Endothelial cell of umbilical vein (primary cell): ENCODE measurements at regions not wholly inside any gene's neighbourhood (a gene's known extent, or its start where the extent isn't known, plus 50 kb on each side); places are given as distances from the start of the nearest gene placed in this dataset.

Experiments
- BruUV-seq: library from RNA; stranded (reverse); fragments of 400-500 nt; replicated peaks from 2 replicates; lab custom pipeline; 2021; lab: Mats Ljungman, UMichigan
- CTCF ChIA-PET: fragments of 300-600, 350-600 bp; sonication (Branson Sonifier 250); formaldehyde crosslinking; loops from one replicate; lab custom pipeline; 2021; ENCODE audit warnings: antibody characterized with exemption, inconsistent platforms; lab: Charles Lee
- POLR2A ChIA-PET: fragments of 300-600, 350-600 bp; sonication (Branson Sonifier 250); formaldehyde crosslinking; loops from one replicate; lab custom pipeline; 2021; ENCODE audit warnings: antibody characterized with exemption, inconsistent platforms; lab: Charles Lee
- DNase-seq: peaks from one replicate; pipeline ENCODE4 v3.0.0-alpha.2; 2011; ENCODE audit warnings: low read depth, low spot score
- FAIRE-seq: peaks from 2 replicates; lab custom pipeline; 2011; peaks lifted over from hg19 to GRCh38; lab: Jason Lieb, UNC
- H2AFZ ChIP-seq: 2 replicates; pipeline ENCODE4 v1.6.0; 2012; ENCODE audit warnings: low read depth, low read length, control low read depth, inconsistent platforms
- H3K27ac ChIP-seq: 2 replicates; pipeline ENCODE4 v1.5.1; 2011; ENCODE audit warnings: low read depth, mild to moderate bottlenecking, control low read depth, low read length, moderate library complexity; ENCODE audit not compliant: insufficient read depth
- H3K27me3 ChIP-seq, 2 experiments: 2 replicates each; pipeline versions ENCODE4 v1.6.0 to v1.6.1; 2011; ENCODE audit warnings: low read length in 2 of 2, mixed read lengths in 1 of 2; ENCODE audit not compliant: control insufficient read depth in 2 of 2, insufficient read depth in 2 of 2
- H3K36me3 ChIP-seq, 2 experiments: 2 replicates in 1 of 2; 3 replicates in 1 of 2; pipeline ENCODE4 v1.5.1; 2011; ENCODE audit warnings: low read length in 2 of 2, mild to moderate bottlenecking in 1 of 2, moderate library complexity in 1 of 2; ENCODE audit not compliant: control insufficient read depth in 2 of 2, insufficient read depth in 2 of 2; ENCODE audit errors: extremely low read depth in 1 of 2
- H3K4me1 ChIP-seq: 3 replicates; pipeline ENCODE4 v1.5.1; 2011; ENCODE audit warnings: mild to moderate bottlenecking, low read length; ENCODE audit not compliant: control insufficient read depth, insufficient read depth; ENCODE audit errors: extremely low read depth
- H3K4me2 ChIP-seq: 2 replicates; pipeline ENCODE4 v1.6.1; 2011; ENCODE audit warnings: low read length, control low read depth, mixed read lengths; ENCODE audit not compliant: insufficient read depth
- H3K4me3 ChIP-seq, 3 experiments: fragments of 200-600 bp in 1 of 3; sonication (generic), shearing (Covaris generic) in 1 of 3; replicated peaks in 1 of 3; 2 replicates each; pipeline ENCODE4 v1.5.1; 2011 to 2016; ENCODE audit warnings: control low read depth in 3 of 3, low read length in 3 of 3, mild to moderate bottlenecking in 2 of 3, inconsistent platforms in 1 of 3, low read depth in 1 of 3, moderate library complexity in 1 of 3; ENCODE audit not compliant: insufficient read depth in 1 of 3
- H3K79me2 ChIP-seq: 2 replicates; pipeline ENCODE4 v1.6.0; 2012; ENCODE audit warnings: low read length, inconsistent platforms; ENCODE audit not compliant: control insufficient read depth, insufficient read depth
- H3K9ac ChIP-seq: replicated peaks from 2 replicates; pipeline ENCODE3; 2011; ENCODE audit warnings: low read length, control low read depth; ENCODE audit not compliant: insufficient read depth; ENCODE audit errors: extremely low read depth
- H3K9me1 ChIP-seq: replicated peaks from 3 replicates; pipeline ENCODE4 v1.6.0; 2011; ENCODE audit warnings: mild to moderate bottlenecking, low read length; ENCODE audit not compliant: control insufficient read depth, insufficient read depth; ENCODE audit errors: extremely low read depth
- H3K9me3 ChIP-seq: replicated peaks from 2 replicates; pipeline ENCODE4 v1.5.1; 2012; ENCODE audit warnings: low read length, inconsistent platforms; ENCODE audit not compliant: control insufficient read depth, insufficient read depth
- H4K20me1 ChIP-seq: replicated peaks from 2 replicates; pipeline ENCODE3; 2011; ENCODE audit warnings: mild to moderate bottlenecking, low read length; ENCODE audit not compliant: control insufficient read depth, insufficient read depth; ENCODE audit errors: extremely low read depth
- EZH2 ChIP-seq: IDR thresholded peaks from 2 replicates; pipeline ENCODE4 v1.6.1; 2012; ENCODE audit warnings: borderline replicate concordance, low read depth, mild to moderate bottlenecking, moderate library complexity, low read length, inconsistent platforms; ENCODE audit not compliant: severe bottlenecking
- FOS ChIP-seq: IDR thresholded peaks from 2 replicates; pipeline ENCODE4 v1.6.1; 2011; ENCODE audit warnings: mild to moderate bottlenecking, low read length, moderate library complexity, borderline replicate concordance; ENCODE audit not compliant: insufficient read depth
- GATA2 ChIP-seq: IDR thresholded peaks from 2 replicates; pipeline ENCODE4 v1.7.0; 2011; ENCODE audit warnings: low read depth, mild to moderate bottlenecking, moderate library complexity, mixed read lengths, low read length; ENCODE audit not compliant: insufficient read length, insufficient read depth
- JUN ChIP-seq: IDR thresholded peaks from 2 replicates; pipeline ENCODE4 v1.6.1; 2011; ENCODE audit warnings: borderline replicate concordance, low read depth; ENCODE audit not compliant: insufficient read length, insufficient read depth
- MAX ChIP-seq: IDR thresholded peaks from 2 replicates; pipeline ENCODE4 v1.6.1; 2011; ENCODE audit not compliant: insufficient read depth, insufficient read length
- MYC ChIP-seq: IDR thresholded peaks from one replicate; pipeline ENCODE4 v1.6.1; 2011; ENCODE audit warnings: mild to moderate bottlenecking, low read depth, low read length
- POLR2A ChIP-seq: IDR thresholded peaks from 2 replicates; pipeline ENCODE4 v1.6.1; 2012; ENCODE audit warnings: low read depth, mild to moderate bottlenecking, control low read depth, low read length
- POLR2AphosphoS5 ChIP-seq: IDR thresholded peaks from 2 replicates; pipeline ENCODE4 v1.6.1; 2012; ENCODE audit warnings: low read depth, mild to moderate bottlenecking, control low read depth, low read length, moderate library complexity; ENCODE audit not compliant: insufficient read depth
- dilution Hi-C: fragments of 300-500 bp; cut with MboI; formaldehyde crosslinking; loops from one replicate; pipeline ENCODE4 v1.15.0; 2019; ENCODE audit warnings: low sequenced_read_pairs; ENCODE audit not compliant: extremely low pct_ligation_motif_present
- intact Hi-C: fragments of 100-400 bp; cut with micrococcal nuclease; formaldehyde crosslinking; loops from one replicate; pipeline ENCODE4 v1.10.0; 2022

DNA sequence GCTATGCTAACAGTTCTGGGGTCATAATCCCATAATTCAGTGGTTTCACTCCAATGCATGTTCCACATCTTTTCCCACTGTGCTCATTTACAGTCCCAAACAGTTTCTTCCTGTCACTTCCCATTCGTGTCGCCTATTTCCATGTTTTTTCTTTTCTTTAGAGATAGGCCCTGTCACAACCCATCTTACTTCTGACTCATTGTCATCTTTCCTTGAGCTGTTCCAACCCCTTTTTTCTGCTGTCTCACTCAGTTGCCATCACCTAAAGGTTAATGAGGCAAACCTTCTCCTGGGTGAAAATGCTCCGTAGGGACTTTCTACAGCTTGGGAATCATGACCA, 814.5 kb downstream of the VGLL3 start:
- Histone ChIP-seq H3K4me3 (no peak overlapping the region), H3K9me1 (no peaks in the 10 kb centered on the region), H3K4me1 (no peaks in the 10 kb centered on the region), H3K4me2 (no peak overlapping the region), H3K27ac (no peak overlapping the region), H3K9me3 (peaks cover 2% of the 10 kb centered on the region), H3K36me3 (no peaks in the 10 kb centered on the region), H3K27me3 (no peaks in the 10 kb centered on the region), H4K20me1 (no peaks in the 10 kb centered on the region), H3K9ac (no peak overlapping the region), H2AFZ (no peak overlapping the region), H3K79me2 (no peaks in the 10 kb centered on the region)
- dilution Hi-C loops, result no loop called here
- no peak for FAIRE-seq
- CTCF ChIA-PET, result no interaction called here
- DNase-seq, result no peak
- no peak for TF ChIP-seq JUN
- TF ChIP-seq POLR2AphosphoS5, result no peak
- TF ChIP-seq MAX, result no peak
- TF ChIP-seq FOS, result no peak
- TF ChIP-seq POLR2A, result no peak
- no peak for TF ChIP-seq EZH2
- no peak for TF ChIP-seq GATA2
- no peak for TF ChIP-seq MYC
- intact Hi-C loops, result no loop called here
- no TSS peak for BruUV-seq
- POLR2A ChIA-PET, result no interaction called here
